ENCODE measurements at regions not wholly inside any gene's neighbourhood (a gene's known extent, or its start where the extent isn't known, plus 50 kb on each side); places are given as distances from the start of the nearest gene placed in this dataset.

- TF ChIP-seq CTCF (IDR thresholded peaks at IDR 0.05), result no peak
Observed at GRCh38 chr15:53918180-53919079, 59.8 kb upstream of the UNC13C start.

- TF ChIP-seq CTCF (IDR thresholded peaks at IDR 0.05), result no peak
Observed at GRCh38 chr15:53917109-53917508, 61.1 kb upstream of the UNC13C start.

GRCh38 chr15:53911431-53911830 is 66.8 kb upstream of the UNC13C start:
- no peak for TF ChIP-seq CTCF (IDR thresholded peaks at IDR 0.05)

- TF ChIP-seq CTCF (IDR thresholded peaks at IDR 0.05), result no peak
Observed at GRCh38 chr15:53910852-53911251, 67.4 kb upstream of the UNC13C start.

- TF ChIP-seq CTCF (IDR thresholded peaks at IDR 0.05), result no peak
Observed at GRCh38 chr15:53910236-53910849, 67.9 kb upstream of the UNC13C start.

- no peak for TF ChIP-seq CTCF (IDR thresholded peaks at IDR 0.05)
Observed at GRCh38 chr15:53903129-53903528, 75.1 kb upstream of the UNC13C start.

- TF ChIP-seq CTCF (IDR thresholded peaks at IDR 0.05), result peak; percentile 55
Observed at GRCh38 chr15:53891862-53892261, 86.4 kb upstream of the UNC13C start.

Measured in LNCAP (cell line).